Omental fat pad (tissue), 3 donors: ENCODE measurements at regions not wholly inside any gene's neighbourhood (a gene's known extent, or its start where the extent isn't known, plus 50 kb on each side); places are given as distances from the start of the nearest gene placed in this dataset.

Source experiments
- ATAC-seq: fragments of 150-250 bp; one replicate; pipeline ENCODE4 v1.9.1; 2016; ENCODE audit warnings: mild to moderate bottlenecking, moderate library complexity; ENCODE audit not compliant: low FRiP score
- DNase-seq: peaks from one replicate; pipeline ENCODE4 v3.0.0-alpha.2; 2019; ENCODE audit warnings: low spot score
- CTCF ChIP-seq, 3 donors: fragments of 450-650 bp; IDR thresholded peaks; one replicate each; pipeline ENCODE4 v1.5.1; 2016 to 2017; ENCODE audit warnings: antibody characterized with exemption in 3 of 3, mild to moderate bottlenecking in 3 of 3, moderate library complexity in 2 of 3

- DNase-seq (no peak), ATAC-seq (no peak)
- TF ChIP-seq CTCF (IDR thresholded peaks at IDR 0.05), result no peak
Measured at GRCh38 chr3:64925575-64925974, 237.8 kb upstream of the ADAMTS9 start.

- TF ChIP-seq CTCF (IDR thresholded peaks at IDR 0.05), result no peak
- DNase-seq (no peak), ATAC-seq (no peak)
Measured at GRCh38 chr3:64924961-64925360, 237.2 kb upstream of the ADAMTS9 start.

GRCh38 chr3:64922213-64922612 lies 234.4 kb upstream of the ADAMTS9 start:
- no peak for DNase-seq
- no peak for TF ChIP-seq CTCF (IDR thresholded peaks at IDR 0.05)
- no peak for ATAC-seq

DNA sequence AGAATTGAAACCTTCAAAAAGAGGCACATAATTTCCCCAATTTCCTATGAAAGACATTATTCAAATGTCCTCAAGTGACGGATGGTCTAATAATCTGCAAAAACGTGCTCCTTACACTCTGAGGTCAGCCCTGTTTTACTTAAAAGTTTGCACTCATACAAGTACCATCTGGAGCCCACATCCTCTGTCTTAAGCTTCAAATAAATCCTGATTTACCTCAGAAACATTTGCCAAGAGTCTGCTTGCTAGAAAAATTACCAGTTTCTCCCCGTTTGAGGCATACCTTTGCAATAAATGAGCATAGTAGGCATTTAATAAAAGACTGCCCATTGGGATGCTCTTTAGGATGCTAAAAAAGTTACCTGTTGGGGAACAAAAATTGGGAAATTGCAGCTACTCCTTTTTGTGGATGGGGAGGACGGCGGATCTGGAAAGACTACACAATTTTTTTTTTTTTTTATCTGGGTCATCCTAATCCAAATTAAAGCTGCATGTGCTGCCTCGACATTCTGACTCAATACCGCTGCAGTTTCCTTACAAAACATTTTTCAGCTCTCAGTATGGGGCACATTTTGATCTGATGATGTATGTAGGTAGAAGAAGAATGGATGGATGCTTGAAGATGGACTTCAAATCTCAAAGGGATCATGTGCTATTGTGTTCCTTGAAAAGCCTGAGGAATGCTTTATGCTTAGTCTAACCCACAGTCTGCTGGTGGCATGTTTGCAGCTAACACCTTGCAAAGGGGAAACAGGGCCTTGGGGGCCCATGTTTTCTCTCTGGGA lies 233.7 kb upstream of the ADAMTS9 start:
- TF ChIP-seq CTCF (IDR thresholded peaks at IDR 0.05), result no peak
- no peak for DNase-seq
- ATAC-seq, result no peak

DNA sequence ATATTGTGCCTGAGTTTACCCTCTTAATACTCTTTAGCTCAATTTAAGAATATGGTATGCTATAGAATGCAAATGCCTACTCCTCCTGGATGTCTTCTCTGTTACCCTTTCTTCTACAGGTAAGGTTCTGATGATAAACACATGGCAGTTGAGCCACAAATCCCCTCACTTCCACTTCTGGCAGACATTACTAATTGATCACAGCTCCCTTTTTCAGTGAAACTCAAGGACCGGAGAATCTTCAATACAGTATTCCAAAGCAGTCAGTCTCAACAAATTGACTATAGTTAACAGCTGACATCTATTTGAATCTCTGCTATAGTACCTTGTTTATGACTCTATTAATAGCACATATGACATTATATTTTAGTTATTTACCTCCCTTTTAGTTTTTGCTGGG lies 232.1 kb upstream of the ADAMTS9 start:
- DNase-seq (no peak), ATAC-seq (no peak)
- no peak for TF ChIP-seq CTCF (IDR thresholded peaks at IDR 0.05)

DNA sequence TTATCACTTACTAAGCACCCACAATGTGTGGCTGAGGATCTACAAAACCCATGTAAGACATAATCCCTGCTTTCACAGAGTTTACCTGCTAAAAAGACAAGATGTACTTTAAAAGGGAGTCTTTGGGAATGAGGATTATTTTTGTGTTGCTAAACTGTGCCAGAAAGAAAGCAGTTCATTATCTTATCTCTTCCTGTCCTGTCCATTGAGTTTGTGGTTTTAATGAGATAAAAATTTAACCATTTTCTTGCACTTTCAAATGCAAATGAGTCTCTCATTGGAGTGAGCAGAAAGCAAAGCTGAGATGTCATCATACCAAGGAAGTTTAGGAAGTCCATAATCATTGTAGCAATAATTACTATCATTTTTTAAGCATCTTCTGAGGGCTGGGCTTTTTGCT lies 231.2 kb upstream of the ADAMTS9 start:
- no peak for TF ChIP-seq CTCF (IDR thresholded peaks at IDR 0.05)
- DNase-seq (no peak), ATAC-seq (no peak)

- no peak for TF ChIP-seq CTCF (IDR thresholded peaks at IDR 0.05)
- ATAC-seq (peak; percentile 61), DNase-seq (no peak)
Measured at GRCh38 chr3:64917914-64918453, 230.2 kb upstream of the ADAMTS9 start.
